H1 (cell line): ENCODE measurements at regions not wholly inside any gene's neighbourhood (a gene's known extent, or its start where the extent isn't known, plus 50 kb on each side); places are given as distances from the start of the nearest gene placed in this dataset.

Experiments used
- CTCF ChIA-PET: fragments of 300-600 bp; sonication (Branson Sonifier 250); formaldehyde crosslinking; loops from one replicate; lab custom pipeline; 2021; ENCODE audit not compliant: partially characterized antibody; lab: Charles Lee
- POLR2A ChIA-PET: fragments of 300-600 bp; sonication (Branson Sonifier 250); formaldehyde crosslinking; loops from one replicate; lab custom pipeline; 2021; ENCODE audit warnings: inconsistent platforms; ENCODE audit not compliant: partially characterized antibody; lab: Charles Lee
- DNase-seq, 2 experiments: peaks; one replicate each; pipeline versions ENCODE4 v3.0.0 to v3.0.0-alpha.2; 2010 to 2022; ENCODE audit warnings: low spot score in 2 of 2, low read depth in 1 of 2, mixed read lengths in 1 of 2
- FAIRE-seq: peaks from 2 replicates; lab custom pipeline; 2011; peaks lifted over from hg19 to GRCh38; lab: Jason Lieb, UNC
- H2AFZ ChIP-seq: 2 replicates; pipeline ENCODE4 v1.8.1; 2012; ENCODE audit warnings: low read length, inconsistent platforms
- H2AK5ac ChIP-seq: 2 replicates; pipeline ENCODE4 v1.6.1; 2013; ENCODE audit warnings: low read depth, low read length
- H2BK120ac ChIP-seq: replicated peaks from 2 replicates; pipeline ENCODE3; 2013; ENCODE audit warnings: low read depth, low read length, inconsistent platforms
- H2BK12ac ChIP-seq: 2 replicates; pipeline ENCODE4 v1.6.1; 2013; ENCODE audit warnings: low read depth, low read length
- H2BK15ac ChIP-seq: 2 replicates; pipeline ENCODE4 v1.6.1; 2013; ENCODE audit warnings: low read length
- H2BK20ac ChIP-seq: 2 replicates; pipeline ENCODE4 v1.6.1; 2013; ENCODE audit warnings: low read length
- H2BK5ac ChIP-seq: 2 replicates; pipeline ENCODE4 v1.6.1; 2013; ENCODE audit warnings: low read depth, low read length
- H3K14ac ChIP-seq: 2 replicates; pipeline ENCODE4 v1.6.1; 2013; ENCODE audit warnings: inconsistent platforms; ENCODE audit not compliant: insufficient read length
- H3K18ac ChIP-seq: 2 replicates; pipeline ENCODE4 v1.6.1; 2013; ENCODE audit warnings: low read length; ENCODE audit errors: extremely low read depth
- H3K23ac ChIP-seq: 2 replicates; pipeline ENCODE4 v1.6.1; 2013; ENCODE audit warnings: inconsistent platforms; ENCODE audit not compliant: insufficient read length
- H3K23me2 ChIP-seq: 2 replicates; pipeline ENCODE4 v1.6.1; 2013; ENCODE audit warnings: low read depth, low read length
- H3K27ac ChIP-seq: 2 replicates; pipeline ENCODE4 v1.6.1; 2011; ENCODE audit warnings: low read depth, low read length, inconsistent platforms
- H3K27me3 ChIP-seq, 4 experiments: replicated peaks in 1 of 4; 1 replicate in 1 of 4; 2 replicates in 3 of 4; pipeline versions ENCODE4 v1.6.1 to v1.8.1; 2011 to 2013; ENCODE audit warnings: low read length in 3 of 4, mild to moderate bottlenecking in 3 of 4, inconsistent platforms in 2 of 4, mixed read lengths in 2 of 4, moderate library complexity in 1 of 4; ENCODE audit not compliant: control insufficient read depth in 3 of 4, insufficient read depth in 3 of 4; ENCODE audit errors: extremely low read depth in 1 of 4
- H3K36me3 ChIP-seq, 4 experiments: 2 replicates each; pipeline versions ENCODE4 v1.6.1 to v1.8.1; 2011 to 2013; ENCODE audit warnings: mild to moderate bottlenecking in 4 of 4, low read length in 3 of 4, moderate library complexity in 2 of 4, control low read depth in 1 of 4, inconsistent platforms in 1 of 4; ENCODE audit not compliant: insufficient read depth in 4 of 4, control insufficient read depth in 2 of 4
- H3K4ac ChIP-seq: replicated peaks from 2 replicates; pipeline ENCODE3; 2013; ENCODE audit warnings: low read length, low read depth, mixed read lengths, inconsistent platforms; ENCODE audit not compliant: insufficient read length
- H3K4me1 ChIP-seq, 4 experiments: replicated peaks in 1 of 4; 1 replicate in 1 of 4; 2 replicates in 3 of 4; pipeline versions ENCODE4 v1.6.1 to v1.8.1; 2011 to 2013; ENCODE audit warnings: low read length in 3 of 4, inconsistent platforms in 2 of 4, mixed read lengths in 1 of 4; ENCODE audit not compliant: insufficient read depth in 4 of 4, control insufficient read depth in 3 of 4
- H3K4me2 ChIP-seq, 2 experiments: 2 replicates each; pipeline versions ENCODE4 v1.6.1 to v1.8.1; 2011 to 2013; ENCODE audit warnings: low read depth in 2 of 2, low read length in 2 of 2, control low read depth in 1 of 2, inconsistent platforms in 1 of 2, mild to moderate bottlenecking in 1 of 2; ENCODE audit not compliant: insufficient read depth in 1 of 2
- H3K4me3 ChIP-seq, 4 experiments: fragments of 200-600, 300-600 bp in 1 of 4; sonication (generic), shearing (Covaris generic), sonication (Bioruptor Twin) in 1 of 4; 2 replicates each; pipeline versions ENCODE4 v1.5.1 to v1.8.1; 2011 to 2016; ENCODE audit warnings: low read length in 4 of 4, low read depth in 3 of 4, control low read depth in 2 of 4, inconsistent platforms in 2 of 4, mild to moderate bottlenecking in 2 of 4, mixed read lengths in 1 of 4, moderate library complexity in 1 of 4; ENCODE audit not compliant: insufficient read depth in 2 of 4; ENCODE audit errors: extremely low read depth in 1 of 4
- H3K56ac ChIP-seq: replicated peaks from 2 replicates; pipeline ENCODE3; 2013; ENCODE audit warnings: low read depth, mild to moderate bottlenecking, mixed read lengths, low read length, inconsistent platforms; ENCODE audit not compliant: insufficient read length
- H3K79me1 ChIP-seq: 2 replicates; pipeline ENCODE4 v1.6.1; 2013; ENCODE audit warnings: low read depth, low read length, control low read depth
- H3K79me2 ChIP-seq, 2 experiments: 2 replicates each; pipeline versions ENCODE4 v1.6.1 to v1.8.1; 2012 to 2013; ENCODE audit warnings: low read length in 2 of 2, mild to moderate bottlenecking in 2 of 2, inconsistent platforms in 1 of 2; ENCODE audit not compliant: insufficient read depth in 2 of 2, control insufficient read depth in 1 of 2
- H3K9ac ChIP-seq, 4 experiments: replicated peaks in 1 of 4; 1 replicate in 1 of 4; 2 replicates in 3 of 4; pipeline versions ENCODE4 v1.6.1 to v1.8.1; 2011 to 2013; ENCODE audit warnings: low read depth in 3 of 4, low read length in 3 of 4, control low read depth in 2 of 4, mild to moderate bottlenecking in 2 of 4, moderate library complexity in 2 of 4, inconsistent platforms in 1 of 4; ENCODE audit errors: extremely low read depth in 1 of 4
- H3K9me3 ChIP-seq, 2 experiments: 2 replicates each; pipeline versions ENCODE4 v1.6.1 to v1.8.1; 2012 to 2013; ENCODE audit warnings: mild to moderate bottlenecking in 2 of 2, moderate library complexity in 2 of 2, control low read depth in 1 of 2, inconsistent platforms in 1 of 2, low read depth in 1 of 2, low read length in 1 of 2, mixed read lengths in 1 of 2; ENCODE audit not compliant: insufficient read depth in 2 of 2
- H4K20me1 ChIP-seq, 2 experiments: replicated peaks in 1 of 2; 2 replicates each; pipeline versions ENCODE3 to v1.8.1; 2011 to 2013; ENCODE audit warnings: inconsistent platforms in 2 of 2, low read length in 2 of 2, mild to moderate bottlenecking in 1 of 2; ENCODE audit not compliant: insufficient read depth in 2 of 2, control insufficient read depth in 1 of 2
- H4K5ac ChIP-seq: 2 replicates; pipeline ENCODE4 v1.6.1; 2013; ENCODE audit warnings: low read length, low read depth, mixed read lengths, inconsistent platforms; ENCODE audit not compliant: insufficient read length
- H4K8ac ChIP-seq: 2 replicates; pipeline ENCODE4 v1.8.0; 2013; ENCODE audit warnings: mild to moderate bottlenecking, moderate library complexity, low read length, inconsistent platforms; ENCODE audit not compliant: insufficient read depth; ENCODE audit errors: extremely low read depth
- H4K91ac ChIP-seq: replicated peaks from 2 replicates; pipeline ENCODE3; 2013; ENCODE audit warnings: low read length, mixed read lengths, inconsistent platforms; ENCODE audit not compliant: insufficient read length
- BCL11A ChIP-seq, 2 experiments: IDR thresholded peaks; one replicate each; pipeline ENCODE4 v1.6.1; 2011; ENCODE audit warnings: low read depth in 2 of 2, low read length in 2 of 2, mild to moderate bottlenecking in 2 of 2
- BRCA1 ChIP-seq: IDR thresholded peaks from 2 replicates; pipeline ENCODE4 v1.6.1; 2012; ENCODE audit warnings: low read depth, low read length, improper control_type of control experiment
- CBX5 ChIP-seq: fragments of 300-800, 300-1000 bp; sonication (generic); IDR thresholded peaks from 2 replicates; pipeline ENCODE4 v1.7.1; 2016; ENCODE audit warnings: antibody characterized with exemption, low read length, low read depth
- CEBPB ChIP-seq: IDR thresholded peaks from 2 replicates; pipeline ENCODE4 v1.6.1; 2012; ENCODE audit warnings: low read depth, low read length
- CHD2 ChIP-seq: IDR thresholded peaks from 2 replicates; pipeline ENCODE4 v1.6.1; 2012; ENCODE audit warnings: low read length, improper control_type of control experiment
- EP300 ChIP-seq, 2 experiments: IDR thresholded peaks; 1 replicate in 1 of 2; 2 replicates in 1 of 2; pipeline ENCODE4 v1.6.1; 2011 to 2012; ENCODE audit warnings: low read depth in 2 of 2, low read length in 2 of 2, mild to moderate bottlenecking in 2 of 2, borderline replicate concordance in 1 of 2, inconsistent platforms in 1 of 2, moderate library complexity in 1 of 2
- GABPA ChIP-seq: IDR thresholded peaks from 2 replicates; pipeline ENCODE4 v1.6.1; 2011; ENCODE audit warnings: mild to moderate bottlenecking, low read length, moderate library complexity, borderline replicate concordance; ENCODE audit not compliant: insufficient read depth
- PHF8 ChIP-seq: fragments of 200-600 bp; sonication (generic); conservative IDR thresholded peaks from 2 replicates; pipeline ENCODE4 v1.7.1; 2012; ENCODE audit warnings: low read depth, mild to moderate bottlenecking, inconsistent platforms, low read length, moderate library complexity
- POLR2A ChIP-seq, 2 experiments: IDR thresholded peaks; 1 replicate in 1 of 2; 2 replicates in 1 of 2; pipeline ENCODE4 v1.6.1; 2011; ENCODE audit warnings: low read depth in 2 of 2, low read length in 2 of 2, mild to moderate bottlenecking in 2 of 2; ENCODE audit errors: control extremely low read depth in 1 of 2
- RAD21 ChIP-seq, 2 experiments: IDR thresholded peaks in 1 of 2; conservative IDR thresholded peaks in 1 of 2; 2 replicates each; pipeline ENCODE4 v1.6.1; 2011; ENCODE audit warnings: low read depth in 2 of 2, low read length in 2 of 2, improper control_type of control experiment in 1 of 2, inconsistent platforms in 1 of 2, mild to moderate bottlenecking in 1 of 2, moderate library complexity in 1 of 2
- RFX5 ChIP-seq: IDR thresholded peaks from 2 replicates; pipeline ENCODE4 v1.6.1; 2011; ENCODE audit warnings: low read depth, low read length, improper control_type of control experiment, borderline replicate concordance
- SP2 ChIP-seq: IDR thresholded peaks from 2 replicates; pipeline ENCODE4 v1.6.1; 2012; ENCODE audit warnings: mild to moderate bottlenecking, low read length, inconsistent platforms
- SUZ12 ChIP-seq: fragments of 200-600 bp; sonication (generic); IDR thresholded peaks from 2 replicates; pipeline ENCODE4 v1.6.1; 2012; ENCODE audit warnings: mild to moderate bottlenecking, inconsistent platforms, low read length, moderate library complexity, mixed read lengths
- YY1 ChIP-seq: IDR thresholded peaks from 2 replicates; pipeline ENCODE4 v1.6.1; 2011; ENCODE audit warnings: low read depth, mild to moderate bottlenecking, low read length
- WGBS, 2 experiments: shearing (Covaris generic) in 1 of 2; methylation state at CpG; one replicate each; pipeline versions ENCODE4 v1.1.6 to v1.1.7; 2013 to 2015; ENCODE audit warnings: low lambda C conversion rate in 2 of 2, mixed read lengths in 2 of 2, inconsistent platforms in 1 of 2, low coverage in 1 of 2, missing lambda C conversion rate in 1 of 2; ENCODE audit not compliant: insufficient replicate concordance in 2 of 2, insufficient coverage in 1 of 2, insufficient read length in 1 of 2; ENCODE audit errors: extremely low coverage in 1 of 2, missing lambda C conversion rate in 1 of 2; 5-methylcytosine and 5-hydroxymethylcytosine counted together

GRCh38 chr20:19874040-19874727 is 116.1 kb downstream of the RIN2 start:
- DNase-seq (no peak), FAIRE-seq (no peak)
- Histone ChIP-seq H3K36me3 (no peaks in the 10 kb centered on the region), H3K9ac (no peak overlapping the region), H3K4me2 (no peak overlapping the region), H4K8ac (no peak overlapping the region), H3K56ac (no peak overlapping the region), H2BK5ac (no peak overlapping the region), H2BK12ac (no peak overlapping the region), H2BK120ac (no peak overlapping the region), H2BK20ac (no peak overlapping the region), H3K18ac (no peak overlapping the region), H4K20me1 (no peaks in the 10 kb centered on the region), H3K4me3 (no peak overlapping the region), H3K79me1 (no peaks in the 10 kb centered on the region), H3K23ac (no peak overlapping the region), H3K4ac (no peak overlapping the region), H3K23me2 (no peaks in the 10 kb centered on the region), H3K27me3 (no peaks in the 10 kb centered on the region), H2BK15ac (no peak overlapping the region), H3K27ac (no peak overlapping the region), H3K14ac (no peak overlapping the region), H3K9me3 (no peaks in the 10 kb centered on the region; a peak in 1 of 4 replicates), H2AK5ac (no peak overlapping the region), H2AFZ (no peak overlapping the region), H4K91ac (no peak overlapping the region), H4K5ac (no peak overlapping the region), H3K4me1 (no peaks in the 10 kb centered on the region; a peak in 1 of 7 replicates), H3K79me2 (no peaks in the 10 kb centered on the region)
- CTCF ChIA-PET = interaction anchor here (0.7 to 1.4 kb wide), 2 partner anchors 12 to 557 kb away, joined by 3 to 4 read pairs; no protein-coding TSS in a partner anchor
- TF ChIP-seq RFX5 = no peak
- TF ChIP-seq BCL11A (IDR thresholded peaks at IDR 0.05; ENCODE audit: low read depth in 2 of 2, low read length in 2 of 2) = no peak
- no peak for TF ChIP-seq RAD21 (IDR thresholded peaks at IDR 0.05 in 1 of 2, conservative IDR thresholded peaks at IDR 0.05 in 1 of 2; ENCODE audit: low read depth in 2 of 2, low read length in 2 of 2)
- no peak for TF ChIP-seq PHF8
- TF ChIP-seq CHD2 = no peak
- no peak for TF ChIP-seq CEBPB
- no peak for TF ChIP-seq BRCA1
- TF ChIP-seq SP2 = no peak
- TF ChIP-seq CBX5 = no peak
- no peak for TF ChIP-seq POLR2A (IDR thresholded peaks at IDR 0.05; ENCODE audit: control extremely low read depth in 1 of 2, low read depth in 2 of 2, low read length in 2 of 2)
- no peak for TF ChIP-seq GABPA
- TF ChIP-seq YY1 = no peak
- no peak for TF ChIP-seq EP300 (IDR thresholded peaks at IDR 0.05; ENCODE audit: borderline replicate concordance in 1 of 2, low read depth in 2 of 2, low read length in 2 of 2)
- TF ChIP-seq SUZ12 = no peak
- POLR2A ChIA-PET = interaction anchor here (0.7 kb wide), 1 partner anchor 67 kb away, joined by 4 read pairs; no protein-coding TSS in a partner anchor
- WGBS, 2 experiments = 88% methylated on average over 2 of the region's 2 CpGs; no CpG with 5 or more reads in 1 of the 2 experiments
